A673 (cell line): ENCODE measurements at regions not wholly inside any gene's neighbourhood (a gene's known extent, or its start where the extent isn't known, plus 50 kb on each side); places are given as distances from the start of the nearest gene placed in this dataset.

ENCODE experiments used
- BruUV-seq: library from RNA; stranded (reverse); fragments of 400-500 nt; replicated peaks from 2 replicates; lab custom pipeline; 2021; lab: Mats Ljungman, UMichigan
- CTCF ChIA-PET: fragments of 300-600 bp; sonication (Branson Sonifier 250); formaldehyde crosslinking; loops from one replicate; lab custom pipeline; 2022; ENCODE audit warnings: antibody characterized with exemption; lab: Charles Lee
- POLR2A ChIA-PET: fragments of 300-600 bp; sonication (Branson Sonifier 250); formaldehyde crosslinking; loops from one replicate; lab custom pipeline; 2022; ENCODE audit warnings: antibody characterized with exemption; ENCODE audit not compliant: low non-redundant PET; lab: Charles Lee
- DNase-seq: peaks from one replicate; pipeline ENCODE4 v3.0.0-alpha.2; 2015; ENCODE audit warnings: low spot score
- H3K27ac ChIP-seq: fragments of 200-600 bp; sonication (generic); 2 replicates; pipeline ENCODE4 v1.5.1; 2016; ENCODE audit warnings: mixed run types, low read depth, mild to moderate bottlenecking, mixed read lengths, antibody characterized with exemption, low read length; ENCODE audit not compliant: poor library complexity, severe bottlenecking
- H3K27me3 ChIP-seq: fragments of 200-600 bp; sonication (generic); replicated peaks from 2 replicates; pipeline ENCODE4 v1.6.1; 2017; ENCODE audit warnings: mixed run types, low read depth, mild to moderate bottlenecking, mixed read lengths, antibody characterized with exemption, low read length; ENCODE audit not compliant: insufficient read depth, poor library complexity
- H3K36me3 ChIP-seq: fragments of 200-600 bp; sonication (generic); 2 replicates; pipeline ENCODE4 v1.6.1; 2016; ENCODE audit warnings: mixed run types, mild to moderate bottlenecking, mixed read lengths, antibody characterized with exemption, low read length; ENCODE audit not compliant: insufficient read depth, poor library complexity, severe bottlenecking
- H3K4me1 ChIP-seq: fragments of 200-600 bp; sonication (generic); 2 replicates; pipeline ENCODE4 v1.6.1; 2017; ENCODE audit warnings: mixed run types, mild to moderate bottlenecking, mixed read lengths, antibody characterized with exemption, low read length; ENCODE audit not compliant: insufficient read depth, poor library complexity, severe bottlenecking
- H3K4me3 ChIP-seq: fragments of 200-600 bp; sonication (generic); 2 replicates; pipeline ENCODE4 v1.5.1; 2016; ENCODE audit warnings: low read depth, mixed run types, mild to moderate bottlenecking, mixed read lengths, low read length; ENCODE audit not compliant: poor library complexity, severe bottlenecking
- H3K9me3 ChIP-seq: fragments of 200-600 bp; sonication (generic); 2 replicates; pipeline ENCODE4 v1.6.1; 2016; ENCODE audit warnings: mixed run types, low read depth, mild to moderate bottlenecking, mixed read lengths, antibody characterized with exemption, low read length; ENCODE audit not compliant: poor library complexity, severe bottlenecking
- EZH2 ChIP-seq: fragments of 200-600 bp; sonication (generic); IDR thresholded peaks from 2 replicates; pipeline ENCODE4 v1.6.1; 2017; ENCODE audit warnings: borderline replicate concordance, low read depth, mild to moderate bottlenecking, mixed read lengths, antibody characterized with exemption, low read length; ENCODE audit not compliant: poor library complexity, severe bottlenecking
- intact Hi-C: fragments of 100-400 bp; cut with micrococcal nuclease; formaldehyde crosslinking; loops from one replicate; pipeline ENCODE4 v1.10.0; 2022; ENCODE audit not compliant: unreplicated experiment
- TF ChIP-seq, protein P1 (sequence below): fragments of 300-800, 200-600 bp; sonication (generic); conservative IDR thresholded peaks from 2 replicates; pipeline ENCODE4 v1.5.1; 2017; ENCODE audit warnings: low read depth, mild to moderate bottlenecking, antibody characterized with exemption, low read length, moderate library complexity, mixed read lengths

DNA sequence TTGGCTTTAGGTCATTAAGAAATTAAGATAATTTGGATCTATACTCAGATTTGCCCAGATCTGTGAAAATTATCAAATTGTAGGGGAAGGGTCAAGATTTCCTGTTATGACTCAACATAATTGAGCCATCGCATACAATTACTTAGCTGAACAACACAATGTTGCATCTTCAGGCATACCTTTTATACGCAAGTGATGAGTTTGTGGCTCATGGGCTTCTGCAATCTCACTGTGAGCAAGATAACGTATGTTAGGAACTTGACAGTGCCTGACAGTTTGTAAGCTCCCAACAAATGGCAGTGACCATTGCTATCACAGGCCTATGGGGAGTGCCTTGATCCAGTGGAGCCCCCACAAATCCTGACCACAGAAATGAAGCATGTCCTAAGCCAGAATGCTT is 199.7 kb downstream of the BCAT1 start:
- no peak for TF ChIP-seq EZH2
- TF ChIP-seq, protein P1, sequence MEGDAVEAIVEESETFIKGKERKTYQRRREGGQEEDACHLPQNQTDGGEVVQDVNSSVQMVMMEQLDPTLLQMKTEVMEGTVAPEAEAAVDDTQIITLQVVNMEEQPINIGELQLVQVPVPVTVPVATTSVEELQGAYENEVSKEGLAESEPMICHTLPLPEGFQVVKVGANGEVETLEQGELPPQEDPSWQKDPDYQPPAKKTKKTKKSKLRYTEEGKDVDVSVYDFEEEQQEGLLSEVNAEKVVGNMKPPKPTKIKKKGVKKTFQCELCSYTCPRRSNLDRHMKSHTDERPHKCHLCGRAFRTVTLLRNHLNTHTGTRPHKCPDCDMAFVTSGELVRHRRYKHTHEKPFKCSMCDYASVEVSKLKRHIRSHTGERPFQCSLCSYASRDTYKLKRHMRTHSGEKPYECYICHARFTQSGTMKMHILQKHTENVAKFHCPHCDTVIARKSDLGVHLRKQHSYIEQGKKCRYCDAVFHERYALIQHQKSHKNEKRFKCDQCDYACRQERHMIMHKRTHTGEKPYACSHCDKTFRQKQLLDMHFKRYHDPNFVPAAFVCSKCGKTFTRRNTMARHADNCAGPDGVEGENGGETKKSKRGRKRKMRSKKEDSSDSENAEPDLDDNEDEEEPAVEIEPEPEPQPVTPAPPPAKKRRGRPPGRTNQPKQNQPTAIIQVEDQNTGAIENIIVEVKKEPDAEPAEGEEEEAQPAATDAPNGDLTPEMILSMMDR, result no peak
- DNase-seq, result no peak
- CTCF ChIA-PET, result no interaction called here
- Histone ChIP-seq H3K9me3 (no peaks in the 10 kb centered on the region), H3K36me3 (no peaks in the 10 kb centered on the region), H3K27me3 (no peaks in the 10 kb centered on the region), H3K4me1 (peaks cover 3% of the 10 kb centered on the region), H3K27ac (no peak overlapping the region), H3K4me3 (no peak overlapping the region)
- POLR2A ChIA-PET, result no interaction called here
- intact Hi-C loops, result loop anchor here (10.0 kb wide), 1 partner anchor 756 kb away; no protein-coding TSS in a partner anchor
- BruUV-seq, result no TSS peak

DNA sequence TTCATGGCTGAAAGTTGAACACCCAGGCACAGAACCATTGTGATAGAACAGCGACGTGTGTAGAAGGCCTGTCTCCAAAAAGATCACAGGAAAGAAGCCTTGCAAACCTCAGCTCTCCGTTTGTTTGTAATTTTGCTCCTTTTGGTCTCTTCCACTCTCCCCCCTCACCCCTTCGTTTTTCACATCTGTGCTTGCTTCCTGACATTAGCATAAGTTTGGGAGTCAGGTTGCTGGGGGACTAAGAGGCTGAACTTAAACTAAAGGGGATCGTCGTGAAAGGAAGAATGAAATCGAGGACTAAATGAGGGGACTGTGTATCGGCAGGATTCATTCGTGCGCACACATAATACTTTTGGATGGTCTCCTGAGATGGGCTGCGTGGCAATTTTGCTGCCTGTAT is 200.6 kb downstream of the BCAT1 start:
- no peak for DNase-seq
- Histone ChIP-seq H3K4me1 (peaks cover 3% of the 10 kb centered on the region), H3K9me3 (no peaks in the 10 kb centered on the region), H3K27ac (no peak overlapping the region), H3K4me3 (no peak overlapping the region), H3K36me3 (no peaks in the 10 kb centered on the region), H3K27me3 (no peaks in the 10 kb centered on the region)
- intact Hi-C loops, result loop anchor here (10.0 kb wide), 1 partner anchor 756 kb away; no protein-coding TSS in a partner anchor
- POLR2A ChIA-PET, result no interaction called here
- no TSS peak for BruUV-seq
- TF ChIP-seq EZH2, result no peak
- TF ChIP-seq, protein P1, result no peak
- CTCF ChIA-PET, result no interaction called here

DNA sequence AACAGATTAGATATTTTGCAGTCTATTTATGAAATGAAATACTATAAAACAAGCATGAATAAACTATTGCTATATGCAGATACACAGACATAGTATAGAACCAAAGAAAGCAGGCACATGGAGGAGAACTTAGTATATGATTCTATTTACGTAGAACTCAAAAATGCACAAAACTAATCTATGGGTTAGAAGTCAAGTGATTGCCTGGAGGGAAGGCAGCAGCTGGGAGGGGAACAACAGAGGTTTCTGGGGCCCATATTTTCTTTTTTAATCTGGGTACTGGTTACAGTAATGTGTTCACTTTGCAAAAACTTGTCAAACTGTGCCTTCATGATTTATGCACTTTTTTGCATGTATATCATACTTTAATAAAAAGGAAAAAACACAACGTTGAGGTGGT is 202.0 kb downstream of the BCAT1 start:
- H3K4me1 ChIP-seq, result peaks cover 3% of the 10 kb centered on the region
- CTCF ChIA-PET, result no interaction called here
- BruUV-seq, result no TSS peak

More for the DNA sequence above, 202.0 kb downstream of the BCAT1 start:
- no peaks in the 10 kb centered on the region for H3K27me3 ChIP-seq
- no peak overlapping the region for H3K4me3 ChIP-seq
- intact Hi-C loops, result loop anchor here (10.0 kb wide), 1 partner anchor 758 kb away; no protein-coding TSS in a partner anchor
- no peak overlapping the region for H3K27ac ChIP-seq
- no peak for DNase-seq
- POLR2A ChIA-PET, result no interaction called here
- no peaks in the 10 kb centered on the region for H3K36me3 ChIP-seq
- H3K9me3 ChIP-seq, result no peaks in the 10 kb centered on the region
- TF ChIP-seq, protein P1, result no peak
- TF ChIP-seq EZH2, result no peak
